NCI-H510A treated with DMSO at 0.1 percent for 48 hours (cell line): ENCODE measurements at regions not wholly inside any gene's neighbourhood (a gene's known extent, or its start where the extent isn't known, plus 50 kb on each side); places are given as distances from the start of the nearest gene placed in this dataset.
A peak's percentile ranks its signal among the peaks of the same experiment; 100 is the strongest.

Experiments used
- DNase-seq: peaks from one replicate; lab custom pipeline; 2025; lab: John Stamatoyannopoulos, UW

DNA sequence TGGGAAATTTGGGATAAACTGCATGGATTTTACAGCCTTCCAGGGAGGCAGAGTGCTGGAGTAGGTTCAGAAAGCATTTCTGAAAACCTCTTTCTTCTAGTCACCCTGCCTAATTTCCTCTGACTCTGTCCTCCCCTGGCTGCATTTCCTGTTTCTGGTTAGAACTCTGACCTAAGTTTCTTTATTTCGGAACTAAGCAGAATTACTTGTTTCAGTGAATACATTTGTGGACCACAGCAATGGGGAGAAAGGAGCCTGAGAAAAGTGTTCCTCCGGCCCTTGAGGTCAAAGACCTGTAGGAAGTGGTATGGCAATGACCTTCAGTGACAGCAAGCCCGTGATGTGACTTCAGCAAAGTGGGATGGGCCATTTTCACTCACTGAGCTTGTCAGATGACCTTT, 173.4 kb upstream of the RUNX1 start:
- DNase-seq: no peak

- no peak for DNase-seq
Measured at GRCh38 chr21:35222021-35222420, 172.9 kb upstream of the RUNX1 start.

GRCh38 chr21:35220301-35220700, 171.2 kb upstream of the RUNX1 start:
- no peak for DNase-seq

DNA sequence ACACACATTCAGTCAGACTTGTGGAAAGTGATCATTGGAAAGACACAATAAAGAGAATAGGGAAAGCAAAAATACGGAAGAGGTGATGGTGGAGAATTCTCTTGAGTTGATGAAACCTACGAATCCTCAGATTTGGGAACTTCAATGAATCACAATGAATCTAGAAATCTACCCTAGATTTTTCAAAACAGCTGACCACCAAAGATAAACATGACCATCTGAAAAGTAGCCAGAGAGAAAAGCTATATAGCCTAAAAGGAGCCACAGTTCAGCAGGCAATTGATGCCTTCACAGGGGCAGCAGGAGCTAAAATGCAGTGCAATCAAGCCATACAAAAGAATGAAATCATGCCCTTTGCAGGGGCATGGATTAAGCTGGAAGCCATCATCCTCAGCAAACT, 170.6 kb upstream of the RUNX1 start:
- DNase-seq: no peak

DNA sequence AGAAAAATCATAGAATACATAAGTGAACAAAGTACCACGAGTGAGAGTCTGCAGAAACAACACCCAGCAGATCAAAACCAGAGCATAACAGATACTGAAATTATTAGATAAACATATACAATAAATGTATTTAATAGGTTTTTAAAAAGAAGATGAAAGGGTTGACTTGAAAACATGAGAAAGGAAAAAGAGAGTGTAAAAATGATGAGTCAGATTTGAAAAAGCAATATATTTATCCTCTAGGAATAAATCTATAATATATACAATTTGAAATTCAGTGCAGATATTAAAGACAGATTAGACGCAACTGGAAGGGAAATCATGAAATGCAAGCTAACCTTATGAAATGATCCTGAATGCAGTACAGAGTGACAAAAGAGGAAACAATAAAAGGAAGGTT, 170.2 kb upstream of the RUNX1 start:
- no peak for DNase-seq

DNA sequence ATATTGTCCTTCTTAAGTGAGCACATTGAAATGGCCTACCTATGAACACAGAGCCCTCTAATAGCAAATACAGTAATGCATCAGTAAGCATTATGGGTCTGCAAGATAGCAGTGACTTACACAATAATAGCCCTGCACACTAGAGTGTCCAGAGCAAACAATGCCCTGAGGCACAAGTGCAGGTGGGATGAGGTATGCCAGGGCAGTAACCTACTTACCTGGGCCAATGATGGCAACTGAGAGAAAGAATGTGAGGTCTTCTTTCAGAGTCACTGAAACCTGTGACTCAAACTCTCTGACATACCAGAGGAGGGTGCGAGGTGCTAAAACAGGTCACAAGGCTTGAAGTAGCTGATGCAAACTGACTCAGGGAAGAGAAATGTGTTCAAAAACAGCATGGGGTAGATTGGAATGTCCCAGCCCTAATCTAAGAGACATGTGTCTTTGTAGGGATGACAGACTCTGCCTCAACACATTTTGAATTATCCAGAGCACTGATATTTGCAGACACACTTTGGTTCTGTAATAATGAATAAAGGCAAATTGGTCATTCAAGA, 168.5 kb upstream of the RUNX1 start:
- peak; percentile 77 for DNase-seq

- DNase-seq: no peak
Measured at GRCh38 chr21:35216996-35217395, 167.9 kb upstream of the RUNX1 start.

DNA sequence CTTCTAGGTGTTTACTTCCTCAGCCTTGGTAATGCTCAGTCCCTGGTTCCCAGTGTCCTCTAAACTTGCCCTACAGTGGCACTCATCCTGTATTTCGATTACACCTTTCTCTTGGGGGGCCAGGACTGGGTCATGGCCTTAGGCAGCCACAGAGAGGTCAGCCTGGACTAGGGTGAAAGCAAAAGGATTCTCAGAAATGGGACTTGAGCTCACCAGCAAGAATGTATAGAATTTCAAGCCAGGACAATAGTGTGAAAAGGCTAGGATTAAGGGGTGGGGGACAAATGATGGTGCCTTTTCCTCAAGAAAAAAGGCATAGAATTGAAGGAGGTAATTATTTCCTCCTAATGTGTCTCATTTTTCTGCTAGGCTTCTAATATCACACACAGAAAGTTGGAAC, 166.8 kb upstream of the RUNX1 start:
- DNase-seq: no peak

DNA sequence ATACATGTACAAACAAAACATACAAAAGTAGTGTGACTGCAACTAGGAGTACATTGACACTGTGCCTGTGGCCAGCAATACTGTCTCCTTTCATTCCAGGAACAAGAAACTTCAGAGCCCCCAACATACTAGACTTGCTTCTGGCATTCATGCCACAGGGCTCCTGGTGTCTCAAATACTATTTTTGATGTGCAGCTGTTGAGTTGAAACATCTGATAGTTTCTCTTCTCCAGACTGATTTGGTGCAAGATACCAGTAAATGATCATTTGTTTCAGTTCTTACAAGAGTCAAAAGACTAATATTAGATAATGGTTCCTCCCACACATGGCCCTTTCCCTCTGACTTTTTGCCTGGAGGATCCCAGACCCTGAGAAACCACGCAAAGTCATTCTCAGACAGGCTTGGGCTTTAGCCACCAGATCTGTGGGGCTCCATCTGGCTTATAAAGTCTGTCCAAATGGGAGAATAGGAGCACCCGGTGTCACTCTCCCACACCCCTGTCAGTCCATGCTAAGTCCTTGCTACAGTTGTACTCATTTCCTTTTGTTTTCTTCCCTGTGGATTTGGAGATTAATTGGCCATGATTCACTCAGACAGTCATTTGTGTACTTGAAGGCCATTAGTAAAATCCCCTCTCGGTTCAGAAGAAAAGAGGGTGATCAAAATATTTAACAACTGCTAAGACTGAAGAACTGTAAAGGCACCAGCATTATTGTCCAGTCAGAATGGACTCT, 163.5 kb upstream of the RUNX1 start:
- no peak for DNase-seq

DNA sequence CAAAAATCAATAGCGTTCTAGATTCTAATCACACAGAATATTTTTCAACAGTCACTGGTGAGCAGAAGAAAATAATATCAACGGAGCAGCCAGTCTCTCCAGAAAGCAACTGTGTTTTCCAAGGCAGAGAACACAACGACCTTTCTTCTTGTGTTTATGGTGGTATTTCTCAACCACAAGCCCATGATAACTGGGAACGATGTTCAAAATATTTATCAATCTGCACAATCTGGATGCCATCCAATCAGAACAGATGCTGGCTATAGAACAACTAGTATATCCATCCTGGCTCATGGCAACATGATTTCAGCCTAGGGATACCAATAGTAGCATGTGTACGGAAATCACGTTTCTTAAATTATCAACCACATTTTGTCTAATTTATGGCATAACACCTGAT, 162.7 kb upstream of the RUNX1 start:
- DNase-seq: no peak

DNA sequence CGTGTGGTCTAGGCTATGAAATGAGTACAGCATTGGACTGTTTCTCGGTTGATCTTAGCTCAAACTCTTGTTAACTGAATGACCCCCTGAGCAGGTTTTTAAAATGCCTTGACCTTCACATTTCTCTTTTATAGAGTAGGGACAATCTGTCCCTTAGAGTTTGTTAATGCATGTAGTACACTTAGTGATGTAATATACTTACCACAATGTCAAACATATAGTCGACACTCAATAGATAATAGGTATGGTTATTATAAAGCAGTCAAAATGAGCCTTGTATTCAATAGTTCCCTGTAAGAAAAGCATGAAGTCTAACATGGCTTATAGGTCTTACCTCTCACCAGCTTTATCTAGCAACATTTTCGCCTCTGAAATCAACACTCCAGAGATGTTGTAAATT, 161.0 kb upstream of the RUNX1 start:
- no peak for DNase-seq

GRCh38 chr21:35208810-35209517, 159.9 kb upstream of the RUNX1 start:
- DNase-seq: no peak

- DNase-seq: no peak
Measured at GRCh38 chr21:35208104-35208503, 159.0 kb upstream of the RUNX1 start.

DNA sequence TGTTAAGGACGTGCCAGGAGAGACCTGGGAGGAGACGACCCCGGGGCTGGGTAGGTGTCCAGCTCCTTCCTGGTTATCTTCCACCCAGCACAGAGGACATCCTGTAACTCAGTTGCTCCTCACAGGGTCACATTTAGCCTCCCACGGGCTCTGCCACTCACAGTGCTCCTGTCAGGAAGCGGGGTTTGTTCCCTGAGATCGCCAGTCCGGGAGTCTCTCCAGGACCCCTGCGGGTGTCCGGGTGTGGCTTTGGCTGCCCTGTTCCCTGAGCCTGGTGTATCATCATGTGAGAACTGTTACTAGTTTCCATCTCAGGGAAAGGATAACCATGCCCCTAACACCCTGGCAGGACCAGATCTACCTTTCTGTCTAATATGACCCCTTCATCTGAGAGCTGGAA, 158.2 kb upstream of the RUNX1 start:
- DNase-seq: no peak

DNA sequence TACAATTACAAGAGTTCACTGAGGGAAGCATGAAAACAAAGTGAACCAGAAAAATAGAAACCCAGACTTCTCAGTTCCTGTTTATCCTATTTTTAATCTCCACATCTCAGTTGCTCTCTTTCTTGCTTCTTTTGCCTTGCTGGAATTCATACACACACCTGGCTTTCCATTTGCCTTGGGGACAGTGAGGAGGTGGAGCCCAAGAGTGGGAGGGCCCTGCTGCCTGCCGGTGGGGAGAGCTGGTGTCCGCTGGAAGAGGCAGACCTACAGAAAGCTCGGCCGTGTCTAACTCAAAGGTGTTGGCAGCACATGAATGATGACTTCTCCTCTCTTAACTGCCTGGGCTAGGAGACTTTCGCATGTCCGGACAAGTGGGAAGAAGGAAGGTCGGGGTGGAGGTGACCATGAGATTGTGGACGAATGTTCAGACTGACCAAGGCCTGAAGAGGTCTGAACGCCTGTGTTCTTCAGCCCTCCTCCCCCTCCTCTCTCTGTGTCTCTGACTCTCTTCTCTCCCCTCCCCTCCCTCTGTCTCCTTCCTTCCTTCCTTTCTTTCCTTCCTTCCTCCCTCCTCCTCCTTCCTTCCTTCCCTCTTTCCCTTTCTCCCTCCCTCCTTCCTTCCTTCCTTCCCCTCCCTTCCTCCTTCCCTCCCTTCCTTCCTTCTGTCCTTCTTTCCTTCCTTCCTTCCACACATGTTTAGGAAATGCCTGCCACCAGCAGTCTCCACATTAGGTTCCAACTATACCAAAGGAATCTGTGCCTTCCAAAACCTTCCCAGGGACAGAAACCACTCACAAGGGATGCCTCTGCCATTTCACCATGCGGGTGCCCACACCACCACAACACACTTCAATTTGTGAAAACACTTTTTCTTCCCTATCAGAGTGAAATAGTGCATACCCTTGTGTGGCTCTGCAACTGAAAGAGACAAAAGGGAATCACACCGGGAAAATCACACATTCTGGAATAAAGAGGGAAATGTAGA, 157.3 kb upstream of the RUNX1 start:
- peak; percentile 37 for DNase-seq

DNA sequence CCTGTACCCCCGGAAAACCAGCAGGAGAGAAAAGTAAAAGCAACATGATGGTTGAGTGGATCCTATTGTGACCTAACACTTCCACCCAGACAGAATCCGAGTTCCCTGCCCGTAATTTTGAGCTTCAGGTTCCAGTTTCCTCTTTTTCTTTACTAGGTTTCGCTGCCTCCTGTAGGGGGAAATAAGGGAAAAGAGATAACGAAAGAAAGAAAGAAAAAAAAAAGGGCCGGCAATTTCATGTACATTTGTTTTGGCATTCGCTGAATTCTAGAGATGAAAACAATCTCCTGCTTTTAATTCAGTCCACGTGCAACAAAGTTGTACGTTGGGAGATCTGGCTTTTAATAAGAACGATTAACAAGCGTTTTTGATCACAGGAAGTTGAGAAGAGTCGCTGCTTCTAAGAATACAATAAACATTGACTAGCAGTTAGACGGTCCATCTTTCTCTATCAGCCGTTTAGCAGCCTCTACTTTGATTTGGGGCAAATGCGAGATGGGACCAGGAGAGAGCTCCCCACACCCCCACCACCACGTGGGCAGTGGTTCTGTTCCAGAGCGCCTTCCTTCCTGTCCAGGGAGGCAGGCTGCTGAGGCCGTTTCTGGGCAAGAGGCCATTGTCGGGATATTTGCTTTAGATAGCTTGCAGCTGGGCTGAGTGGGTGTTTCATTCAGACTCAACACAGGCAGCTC, 155.9 kb upstream of the RUNX1 start:
- DNase-seq: no peak

DNA sequence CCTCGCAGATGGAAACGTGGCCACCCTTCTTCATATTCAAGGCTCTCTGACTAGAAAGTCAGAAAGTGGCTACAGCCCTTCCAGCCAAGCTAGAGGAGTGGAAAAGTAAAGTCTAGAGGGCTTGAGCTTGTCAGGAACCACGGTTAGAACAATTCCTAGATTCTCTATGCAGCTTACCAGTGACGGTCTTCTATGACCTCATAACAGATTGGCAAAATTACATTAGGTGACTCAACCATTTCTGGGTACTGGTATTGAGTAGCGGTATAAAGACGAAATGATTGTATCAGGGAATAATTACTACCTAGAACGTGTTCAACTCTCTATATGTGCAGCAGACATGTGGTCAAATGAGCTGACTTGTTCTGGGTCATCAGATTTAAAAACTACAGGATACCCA, 155.0 kb upstream of the RUNX1 start:
- DNase-seq: no peak

- no peak for DNase-seq
Measured at GRCh38 chr21:35203093-35203977, 154.2 kb upstream of the RUNX1 start.

- DNase-seq: no peak
Measured at GRCh38 chr21:35202431-35202830, 153.3 kb upstream of the RUNX1 start.

- DNase-seq: no peak
Measured at GRCh38 chr21:35201799-35202198, 152.7 kb upstream of the RUNX1 start.

DNA sequence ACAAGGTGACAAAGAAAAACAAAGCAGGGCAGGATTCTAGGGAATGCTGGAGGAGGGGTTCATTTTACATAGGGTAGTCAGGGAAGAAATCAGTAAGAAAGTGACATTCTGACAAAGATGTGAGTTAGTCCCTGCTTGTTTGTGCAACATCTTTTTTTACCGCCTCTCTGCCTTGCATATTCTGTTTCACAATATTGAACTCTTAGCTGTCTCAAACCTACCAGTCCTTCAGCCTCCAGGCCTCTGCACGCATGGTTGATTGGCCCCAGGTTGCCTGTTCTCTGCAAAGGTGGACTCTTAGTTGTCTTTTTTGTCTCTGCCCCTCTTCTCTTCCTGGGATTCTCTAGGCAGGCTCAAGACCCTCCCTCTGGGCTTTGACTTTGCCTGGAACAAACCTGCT, 152.2 kb upstream of the RUNX1 start:
- no peak for DNase-seq
